ENCODE measurements at regions not wholly inside any gene's neighbourhood (a gene's known extent, or its start where the extent isn't known, plus 50 kb on each side); places are given as distances from the start of the nearest gene placed in this dataset.
"Not testable (repeated sequence)": the region's sequence is repeated elsewhere in the genome, so short reads cannot be mapped to it uniquely, and the experiment has no call there.

GRCh38 chr3:26252001-26252400, 370.6 kb upstream of the LRRC3B start:
- in situ Hi-C loops (cut with HindIII; ENCODE audit: low sequenced_read_pairs), result no loop called here

DNA sequence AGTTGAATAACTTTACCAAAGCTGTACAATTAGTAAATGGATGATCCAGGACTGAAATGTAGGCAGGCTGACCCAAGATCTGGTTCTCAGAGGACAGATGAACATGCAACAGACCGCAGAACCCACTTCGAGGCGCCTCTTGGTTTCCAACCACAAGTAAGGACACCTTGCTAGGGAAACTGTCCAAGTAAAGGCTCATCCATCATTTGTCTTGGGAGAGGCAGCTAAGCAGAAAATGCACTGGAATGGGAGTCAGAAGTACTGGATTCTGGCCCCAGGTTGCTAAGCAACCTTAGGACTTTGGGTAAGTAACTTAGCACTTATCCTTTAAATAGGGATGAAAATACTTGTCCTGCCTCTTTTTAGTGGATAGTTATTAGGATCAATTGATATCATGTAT, 366.3 kb upstream of the LRRC3B start:
- in situ Hi-C loops (cut with HindIII; ENCODE audit: low sequenced_read_pairs), result no loop called here

- in situ Hi-C loops (cut with HindIII; ENCODE audit: low sequenced_read_pairs), result no loop called here
Measured at GRCh38 chr3:26259176-26259575, 363.4 kb upstream of the LRRC3B start.

DNA sequence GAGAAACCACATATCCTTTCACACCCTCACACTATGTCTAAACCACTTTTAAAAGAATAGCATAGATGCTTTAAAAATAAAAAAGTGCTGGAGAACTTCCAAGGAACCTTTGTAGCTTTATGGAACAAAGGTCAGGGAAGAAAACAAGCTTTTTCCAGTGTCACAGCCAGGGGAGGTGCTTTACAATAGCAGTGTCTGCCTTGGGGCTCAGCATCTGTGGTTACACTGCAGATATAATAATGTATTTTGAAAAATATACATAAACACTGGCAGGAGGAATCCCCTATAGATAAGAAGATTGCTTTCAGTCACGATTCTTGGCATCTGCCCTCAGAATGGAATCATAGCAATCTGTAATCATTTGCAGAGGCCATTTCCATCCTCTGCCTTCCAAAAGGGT, 362.4 kb upstream of the LRRC3B start:
- in situ Hi-C loops (cut with HindIII; ENCODE audit: low sequenced_read_pairs), result no loop called here

- in situ Hi-C loops (cut with HindIII; ENCODE audit: low sequenced_read_pairs), result no loop called here
Measured at GRCh38 chr3:26264708-26265107, 357.9 kb upstream of the LRRC3B start.

DNA sequence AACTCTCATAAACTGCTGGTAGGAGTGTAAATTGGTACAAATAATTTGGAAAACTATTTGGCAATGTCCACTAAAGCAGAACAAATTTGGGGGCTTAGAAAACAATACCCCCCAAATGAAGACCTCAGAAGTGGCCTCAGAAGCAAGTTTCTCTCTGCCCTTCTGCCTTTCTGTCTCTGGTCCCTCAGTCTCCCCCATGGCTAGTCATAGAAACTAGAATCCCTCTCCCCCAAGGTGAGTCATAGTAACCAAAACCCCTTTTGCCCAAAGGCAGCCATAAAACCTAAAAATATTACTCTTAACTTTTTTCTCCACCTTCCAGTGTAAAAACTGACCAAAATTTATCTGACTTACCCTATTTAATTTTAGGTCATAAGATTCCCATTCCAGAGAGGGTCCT, 350.7 kb upstream of the LRRC3B start:
- in situ Hi-C loops (cut with HindIII; ENCODE audit: low sequenced_read_pairs), result no loop called here

DNA sequence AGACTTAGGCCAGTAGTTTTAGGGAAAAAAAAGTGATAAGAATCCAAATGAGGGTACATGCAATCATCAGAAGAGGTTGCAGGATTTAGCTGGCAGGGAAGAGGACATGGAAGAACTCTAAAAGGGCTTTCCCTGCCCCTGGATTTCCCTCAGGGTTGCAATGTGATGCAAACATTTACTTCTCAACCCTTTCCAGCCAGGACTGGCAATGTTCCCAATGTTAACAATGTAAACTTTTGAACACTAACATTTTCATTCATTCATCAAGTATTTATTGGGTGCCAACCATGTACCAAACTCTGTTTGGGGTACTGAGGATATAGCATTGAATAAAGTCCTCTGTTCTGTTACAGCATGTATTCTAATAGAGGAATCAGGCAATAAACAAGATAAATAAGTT, 349.4 kb upstream of the LRRC3B start:
- in situ Hi-C loops (cut with HindIII; ENCODE audit: low sequenced_read_pairs), result no loop called here

DNA sequence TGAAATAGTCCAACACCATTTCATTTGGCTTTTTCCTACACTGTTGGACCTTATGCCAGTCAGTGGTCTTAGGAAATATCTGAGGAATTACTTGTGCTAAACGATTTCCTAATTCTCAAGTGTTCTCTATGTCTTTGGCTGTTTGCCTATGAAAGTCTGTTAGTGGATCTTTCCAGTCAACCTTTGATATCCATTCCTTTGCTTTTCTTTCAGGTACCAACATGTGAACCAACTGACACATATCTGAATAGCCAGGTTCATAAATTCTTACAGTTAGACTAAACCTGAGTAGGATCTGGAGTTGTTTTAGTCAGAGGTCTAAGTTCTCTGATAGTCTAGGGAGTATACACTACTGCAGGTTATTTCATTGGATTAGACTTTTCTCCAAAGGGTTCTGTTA, 343.5 kb upstream of the LRRC3B start:
- in situ Hi-C loops (cut with HindIII; ENCODE audit: low sequenced_read_pairs), result no loop called here

DNA sequence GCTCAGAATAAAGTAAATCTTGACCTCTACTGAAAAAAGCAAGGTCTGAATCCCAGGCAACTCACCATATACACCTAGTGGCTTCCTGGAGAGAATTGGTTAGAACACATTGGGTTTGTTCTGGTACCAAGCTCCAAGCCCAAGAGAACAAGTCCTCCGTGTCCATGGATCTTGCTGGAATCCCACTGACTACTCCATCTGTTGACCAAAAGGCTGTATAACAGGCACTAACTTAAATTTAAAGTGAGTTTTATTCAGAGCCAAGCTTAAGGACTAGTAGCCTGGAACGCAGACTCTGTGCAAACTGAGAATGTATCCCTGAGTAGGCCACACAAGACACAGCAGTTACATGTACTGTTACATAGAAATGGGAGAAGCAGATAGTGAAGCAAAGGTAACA, 342.1 kb upstream of the LRRC3B start:
- in situ Hi-C loops (cut with HindIII; ENCODE audit: low sequenced_read_pairs), result no loop called here

GRCh38 chr3:26281284-26281985, 341.1 kb upstream of the LRRC3B start:
- in situ Hi-C loops (cut with HindIII; ENCODE audit: low sequenced_read_pairs), result no loop called here

- in situ Hi-C loops (cut with HindIII; ENCODE audit: low sequenced_read_pairs), result not testable (repeated sequence)
Measured at GRCh38 chr3:26284503-26284902, 338.1 kb upstream of the LRRC3B start.

GRCh38 chr3:26291840-26292239, 330.7 kb upstream of the LRRC3B start:
- in situ Hi-C loops (cut with HindIII; ENCODE audit: low sequenced_read_pairs), result no loop called here

GRCh38 chr3:26292780-26293179, 329.8 kb upstream of the LRRC3B start:
- in situ Hi-C loops (cut with HindIII; ENCODE audit: low sequenced_read_pairs), result no loop called here

DNA sequence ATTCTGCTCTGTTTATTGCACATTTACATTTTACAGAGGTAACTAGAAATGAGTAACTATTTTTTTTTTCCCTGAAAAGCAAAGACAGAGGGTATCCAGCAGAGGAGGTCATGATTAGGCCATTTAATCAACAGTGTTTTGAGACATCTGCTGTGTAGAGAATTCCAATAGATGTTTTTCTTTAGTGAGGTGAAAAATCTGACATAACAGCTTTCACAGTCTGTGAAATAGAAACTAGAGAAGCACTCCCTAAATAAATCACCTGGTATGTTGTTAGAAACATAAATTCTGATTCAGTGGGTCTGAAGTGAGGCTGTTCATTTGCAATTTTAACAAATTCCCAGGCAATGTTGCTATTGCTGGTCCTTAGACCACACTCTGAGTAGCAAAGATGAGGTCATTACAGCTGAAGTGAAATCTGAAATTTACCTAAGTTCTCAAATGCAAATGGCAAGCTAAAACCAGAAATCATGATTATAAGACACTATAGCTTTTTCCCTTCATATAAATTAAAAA, 329.2 kb upstream of the LRRC3B start:
- in situ Hi-C loops (cut with HindIII; ENCODE audit: low sequenced_read_pairs), result no loop called here

GRCh38 chr3:26307192-26307591, 315.4 kb upstream of the LRRC3B start:
- in situ Hi-C loops (cut with HindIII; ENCODE audit: low sequenced_read_pairs), result no loop called here

GRCh38 chr3:26307787-26308186, 314.8 kb upstream of the LRRC3B start:
- in situ Hi-C loops (cut with HindIII; ENCODE audit: low sequenced_read_pairs), result no loop called here

GRCh38 chr3:26308454-26308853, 314.1 kb upstream of the LRRC3B start:
- in situ Hi-C loops (cut with HindIII; ENCODE audit: low sequenced_read_pairs), result no loop called here

GRCh38 chr3:26309536-26309935, 313.0 kb upstream of the LRRC3B start:
- in situ Hi-C loops (cut with HindIII; ENCODE audit: low sequenced_read_pairs), result not testable (repeated sequence)

- in situ Hi-C loops (cut with HindIII; ENCODE audit: low sequenced_read_pairs), result no loop called here
Measured at GRCh38 chr3:26312816-26313215, 309.8 kb upstream of the LRRC3B start.

DNA sequence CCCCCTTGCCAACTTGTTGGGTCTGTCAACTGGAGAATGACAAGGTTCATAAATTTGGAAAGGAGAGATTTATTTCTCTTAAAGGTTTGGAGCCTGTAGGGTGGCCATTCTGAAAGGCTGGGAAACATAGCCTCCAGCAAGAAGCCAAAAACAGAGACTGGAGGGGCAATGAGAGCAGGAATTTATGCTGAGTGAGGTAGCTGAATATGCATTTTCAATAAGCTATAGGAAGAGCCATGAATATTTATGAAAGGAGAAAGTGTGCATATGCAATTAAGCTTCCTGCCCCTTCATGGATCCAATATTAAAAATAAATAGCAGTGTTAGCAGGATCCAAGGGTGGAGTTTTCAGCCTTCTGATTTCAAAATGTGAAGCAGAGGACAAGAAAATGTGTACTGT, 306.1 kb upstream of the LRRC3B start:
- in situ Hi-C loops (cut with HindIII; ENCODE audit: low sequenced_read_pairs), result no loop called here

- in situ Hi-C loops (cut with HindIII; ENCODE audit: low sequenced_read_pairs), result not testable (repeated sequence)
Measured at GRCh38 chr3:26323741-26324140, 298.8 kb upstream of the LRRC3B start.

DNA sequence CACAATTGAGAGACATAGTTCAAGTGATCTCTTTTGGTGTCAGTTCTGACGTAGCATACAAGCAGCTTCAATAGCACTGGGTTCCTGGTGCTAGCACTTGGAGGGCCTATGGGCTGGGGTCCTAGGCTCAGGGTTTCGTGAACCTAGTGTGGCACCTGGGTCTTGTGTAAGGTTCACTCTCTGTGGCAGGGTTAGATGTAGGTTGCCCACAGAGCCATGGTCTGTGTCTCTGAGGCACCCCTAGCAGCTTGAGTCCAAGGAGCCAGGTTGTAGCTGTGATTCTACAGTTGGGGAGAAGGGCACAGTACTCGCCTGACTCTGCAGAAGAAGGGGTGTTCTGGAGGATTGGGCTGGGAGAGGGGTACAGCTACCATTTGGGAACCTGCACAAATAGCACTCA, 282.6 kb upstream of the LRRC3B start:
- in situ Hi-C loops (cut with HindIII; ENCODE audit: low sequenced_read_pairs), result no loop called here

DNA sequence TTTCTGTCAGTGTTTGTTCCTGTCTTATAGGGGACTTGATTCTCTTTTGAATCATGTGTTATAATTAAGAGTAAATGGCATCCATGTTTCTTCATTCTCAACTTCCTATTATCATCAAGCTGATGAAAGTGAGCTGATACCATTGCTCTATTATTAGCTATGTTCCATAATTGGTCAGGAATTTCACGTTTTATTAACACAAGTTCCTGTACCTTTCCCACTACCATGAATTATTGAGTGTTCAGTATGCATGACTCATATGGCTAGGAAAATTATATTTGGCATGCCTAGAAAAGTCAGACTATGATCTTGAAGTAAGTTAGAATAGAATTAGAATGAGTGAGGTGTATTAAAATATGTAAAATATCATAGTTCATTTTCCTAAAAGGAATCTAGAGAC, 278.9 kb upstream of the LRRC3B start:
- in situ Hi-C loops (cut with HindIII; ENCODE audit: low sequenced_read_pairs), result no loop called here
